H9 (cell line): ENCODE measurements at regions not wholly inside any gene's neighbourhood (a gene's known extent, or its start where the extent isn't known, plus 50 kb on each side); places are given as distances from the start of the nearest gene placed in this dataset.

Experiments used
- DNase-seq: peaks from one replicate; pipeline ENCODE4 v3.0.0-alpha.2; 2017
- H2AFZ ChIP-seq: one replicate; pipeline ENCODE4 v1.6.1; 2013; ENCODE audit warnings: mild to moderate bottlenecking, low read length, control low read depth, moderate library complexity
- H2AK5ac ChIP-seq: 2 replicates; pipeline ENCODE4 v1.6.1; 2013; ENCODE audit warnings: low read length, control low read depth, mixed read lengths; ENCODE audit not compliant: insufficient read length
- H2BK120ac ChIP-seq: one replicate; pipeline ENCODE4 v1.6.1; 2013; ENCODE audit warnings: low read depth, mild to moderate bottlenecking, low read length, control low read depth, inconsistent platforms; ENCODE audit not compliant: poor library complexity, severe bottlenecking
- H2BK12ac ChIP-seq: 2 replicates; pipeline ENCODE4 v1.6.1; 2013; ENCODE audit warnings: low read length, control low read depth, mixed read lengths, low read depth; ENCODE audit not compliant: insufficient read length
- H2BK15ac ChIP-seq: 2 replicates; pipeline ENCODE4 v1.6.1; 2013; ENCODE audit warnings: low read depth, low read length, control low read depth
- H2BK20ac ChIP-seq: one replicate; pipeline ENCODE4 v1.6.1; 2013; ENCODE audit warnings: low read depth, mild to moderate bottlenecking, low read length, control low read depth, inconsistent platforms; ENCODE audit not compliant: poor library complexity, severe bottlenecking
- H2BK5ac ChIP-seq: 2 replicates; pipeline ENCODE4 v1.6.1; 2013; ENCODE audit warnings: low read length, control low read depth, mixed read lengths; ENCODE audit not compliant: insufficient read length
- H3K14ac ChIP-seq: 2 replicates; pipeline ENCODE4 v1.6.1; 2013; ENCODE audit warnings: low read length, control low read depth; ENCODE audit not compliant: insufficient read depth
- H3K18ac ChIP-seq: 2 replicates; pipeline ENCODE4 v1.6.1; 2013; ENCODE audit warnings: low read depth, mild to moderate bottlenecking, mixed read lengths, low read length, control low read depth; ENCODE audit not compliant: insufficient read length
- H3K23ac ChIP-seq: 2 replicates; pipeline ENCODE4 v1.6.1; 2013; ENCODE audit warnings: low read length, control low read depth, mixed read lengths, low read depth; ENCODE audit not compliant: insufficient read length
- H3K23me2 ChIP-seq: 2 replicates; pipeline ENCODE4 v1.6.1; 2013; ENCODE audit warnings: low read depth, mild to moderate bottlenecking, mixed read lengths, low read length, control low read depth; ENCODE audit not compliant: insufficient read length, poor library complexity, severe bottlenecking
- H3K27ac ChIP-seq: 2 replicates; pipeline ENCODE4 v1.5.1; 2013; ENCODE audit warnings: low read length, control low read depth, mixed read lengths, low read depth; ENCODE audit not compliant: insufficient read length
- H3K27me3 ChIP-seq: 2 replicates; pipeline ENCODE4 v1.6.1; 2013; ENCODE audit warnings: low read length, control low read depth, inconsistent platforms; ENCODE audit not compliant: insufficient read depth
- H3K4ac ChIP-seq: 2 replicates; pipeline ENCODE4 v1.6.1; 2013; ENCODE audit warnings: low read depth, mild to moderate bottlenecking, control low read depth, inconsistent platforms, low read length, moderate library complexity
- H3K4me1 ChIP-seq: 2 replicates; pipeline ENCODE4 v1.6.1; 2013; ENCODE audit warnings: low read length, control low read depth, inconsistent platforms; ENCODE audit not compliant: insufficient read depth
- H3K4me2 ChIP-seq: 2 replicates; pipeline ENCODE4 v1.6.1; 2013; ENCODE audit warnings: low read length, control low read depth, mixed read lengths; ENCODE audit not compliant: insufficient read length, insufficient read depth
- H3K56ac ChIP-seq: 2 replicates; pipeline ENCODE4 v1.6.1; 2013; ENCODE audit warnings: low read depth, mild to moderate bottlenecking, mixed read lengths, low read length, control low read depth; ENCODE audit not compliant: insufficient read length
- H3K79me1 ChIP-seq: 2 replicates; pipeline ENCODE4 v1.6.1; 2013; ENCODE audit warnings: low read depth, mild to moderate bottlenecking, moderate library complexity, low read length, control low read depth, inconsistent platforms; ENCODE audit not compliant: insufficient read depth, poor library complexity, severe bottlenecking
- H3K79me2 ChIP-seq: 2 replicates; pipeline ENCODE4 v1.6.1; 2013; ENCODE audit warnings: low read length, control low read depth, inconsistent platforms; ENCODE audit not compliant: insufficient read depth
- H3K9ac ChIP-seq: 2 replicates; pipeline ENCODE4 v1.6.1; 2013; ENCODE audit warnings: low read length, control low read depth, mixed read lengths; ENCODE audit not compliant: insufficient read length; ENCODE audit errors: extremely low read depth
- H3K9me3 ChIP-seq: one replicate; pipeline ENCODE4 v1.6.1; 2013; ENCODE audit warnings: low read depth, low read length, inconsistent platforms; ENCODE audit not compliant: control insufficient read depth
- H3T11ph ChIP-seq: one replicate; pipeline ENCODE4 v1.6.1; 2013; ENCODE audit warnings: mild to moderate bottlenecking, low read length, control low read depth, inconsistent platforms
- H4K20me1 ChIP-seq: one replicate; pipeline ENCODE4 v1.6.1; 2013; ENCODE audit not compliant: control insufficient read depth, insufficient read length, insufficient read depth
- H4K5ac ChIP-seq: 2 replicates; pipeline ENCODE4 v1.6.1; 2013; ENCODE audit warnings: low read depth, mild to moderate bottlenecking, mixed read lengths, low read length, control low read depth; ENCODE audit not compliant: insufficient read length
- H4K8ac ChIP-seq: replicated peaks from 2 replicates; pipeline ENCODE4 v1.6.1; 2013; ENCODE audit warnings: low read length, control low read depth, mixed read lengths, low read depth; ENCODE audit not compliant: insufficient read length
- H4K91ac ChIP-seq: 2 replicates; pipeline ENCODE4 v1.6.1; 2013; ENCODE audit warnings: low read depth, mild to moderate bottlenecking, moderate library complexity, mixed read lengths, low read length, control low read depth; ENCODE audit not compliant: insufficient read length
- H3K27ac Mint-ChIP-seq, 3 experiments: 2 replicates in 2 of 3; 3 replicates in 1 of 3; pipeline ENCODE4 v1.8.0; 2020 to 2021; ENCODE audit warnings: mixed read lengths in 3 of 3, mild to moderate bottlenecking in 1 of 3, moderate library complexity in 1 of 3
- H3K27me3 Mint-ChIP-seq: 2 replicates; pipeline ENCODE4 v1.8.0; 2021; ENCODE audit warnings: low read depth, mild to moderate bottlenecking, moderate library complexity, mixed read lengths
- H3K36me3 Mint-ChIP-seq, 3 experiments: 2 replicates in 2 of 3; 3 replicates in 1 of 3; pipeline ENCODE4 v1.8.0; 2020 to 2021; ENCODE audit warnings: low read depth in 3 of 3, mixed read lengths in 3 of 3; ENCODE audit not compliant: insufficient read depth in 1 of 3
- H3K4me1 Mint-ChIP-seq, 2 experiments: 2 replicates each; pipeline ENCODE4 v1.8.0; 2020; ENCODE audit warnings: mixed read lengths in 2 of 2
- H3K4me3 Mint-ChIP-seq, 2 experiments: 2 replicates in 1 of 2; 3 replicates in 1 of 2; pipeline ENCODE4 v1.8.0; 2020 to 2021; ENCODE audit warnings: mild to moderate bottlenecking in 2 of 2, mixed read lengths in 2 of 2, moderate library complexity in 1 of 2
- H3K9me3 Mint-ChIP-seq, 2 experiments: 2 replicates in 1 of 2; 3 replicates in 1 of 2; pipeline ENCODE4 v1.8.0; 2020; ENCODE audit warnings: mild to moderate bottlenecking in 2 of 2, mixed read lengths in 2 of 2, moderate library complexity in 1 of 2
- WGBS: extraction: QIAGEN DNeasy Blood & Tissue Kit; methylation state at CpG from one replicate; pipeline ENCODE4 v1.1.7; 2013; ENCODE audit warnings: missing lambda C conversion rate, low lambda C conversion rate, mixed read lengths; ENCODE audit not compliant: insufficient read length; ENCODE audit errors: extremely low coverage; 5-methylcytosine and 5-hydroxymethylcytosine counted together
- TF ChIP-seq, protein P1 (sequence below): fragments of 200-600 bp; sonication (generic); conservative IDR thresholded peaks from 3 replicates; pipeline ENCODE4 v1.8.0; 2021; ENCODE audit warnings: antibody characterized with exemption, mild to moderate bottlenecking

DNA sequence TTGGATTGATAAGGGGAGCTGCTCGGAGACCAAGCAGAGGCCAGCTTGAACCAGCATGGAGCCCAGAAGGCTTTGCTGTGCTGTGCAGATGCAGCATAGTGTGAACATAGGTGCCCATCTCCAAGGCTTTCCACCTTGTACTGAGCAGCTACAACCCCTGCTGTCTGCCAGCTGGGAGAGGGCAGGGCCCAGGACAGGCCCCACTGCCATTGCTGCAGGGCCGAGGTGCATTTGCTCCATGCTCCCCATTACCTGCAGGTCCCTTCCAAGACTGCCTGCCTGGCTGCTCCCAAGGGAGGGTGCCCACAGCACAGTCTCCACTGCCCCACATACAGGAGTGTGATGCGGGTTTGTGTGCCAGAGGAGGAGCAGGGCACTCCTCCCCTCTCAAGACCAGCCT is 1016.0 kb upstream of the INTU start:
- Histone ChIP-seq H3K56ac (no peak overlapping the region), H3K4me2 (no peak overlapping the region), H4K20me1 (no peaks in the 10 kb centered on the region), H3K14ac (no peak overlapping the region), H3K4ac (no peak overlapping the region), H4K91ac (no peak overlapping the region), H3K23ac (no peak overlapping the region), H3K27ac (no peak overlapping the region), H2BK5ac (no peak overlapping the region), H3K18ac (no peak overlapping the region), H2AFZ (no peak overlapping the region), H3K27me3 (no peaks in the 10 kb centered on the region), H3K9ac (no peak overlapping the region), H2BK120ac (no peak overlapping the region), H3K9me3 (no peaks in the 10 kb centered on the region), H2BK20ac (no peak overlapping the region), H4K8ac (no peak overlapping the region), H2AK5ac (no peak overlapping the region), H4K5ac (no peak overlapping the region), H3K4me1 (no peaks in the 10 kb centered on the region), H3K79me1 (no peaks in the 10 kb centered on the region), H2BK15ac (no peak overlapping the region), H3K23me2 (no peaks in the 10 kb centered on the region), H2BK12ac (no peak overlapping the region), H3K79me2 (no peaks in the 10 kb centered on the region), H3T11ph (no peak overlapping the region)
- peaks cover 7 to 13% of the 10 kb centered on the region in 2 experiments for H3K4me1 Mint-ChIP-seq
- no peak for DNase-seq
- H3K36me3 Mint-ChIP-seq: peaks cover 4 to 25% (median 7%) of the 10 kb centered on the region in 3 experiments; a peak in 6 of 7 replicates
- TF ChIP-seq, protein P1, sequence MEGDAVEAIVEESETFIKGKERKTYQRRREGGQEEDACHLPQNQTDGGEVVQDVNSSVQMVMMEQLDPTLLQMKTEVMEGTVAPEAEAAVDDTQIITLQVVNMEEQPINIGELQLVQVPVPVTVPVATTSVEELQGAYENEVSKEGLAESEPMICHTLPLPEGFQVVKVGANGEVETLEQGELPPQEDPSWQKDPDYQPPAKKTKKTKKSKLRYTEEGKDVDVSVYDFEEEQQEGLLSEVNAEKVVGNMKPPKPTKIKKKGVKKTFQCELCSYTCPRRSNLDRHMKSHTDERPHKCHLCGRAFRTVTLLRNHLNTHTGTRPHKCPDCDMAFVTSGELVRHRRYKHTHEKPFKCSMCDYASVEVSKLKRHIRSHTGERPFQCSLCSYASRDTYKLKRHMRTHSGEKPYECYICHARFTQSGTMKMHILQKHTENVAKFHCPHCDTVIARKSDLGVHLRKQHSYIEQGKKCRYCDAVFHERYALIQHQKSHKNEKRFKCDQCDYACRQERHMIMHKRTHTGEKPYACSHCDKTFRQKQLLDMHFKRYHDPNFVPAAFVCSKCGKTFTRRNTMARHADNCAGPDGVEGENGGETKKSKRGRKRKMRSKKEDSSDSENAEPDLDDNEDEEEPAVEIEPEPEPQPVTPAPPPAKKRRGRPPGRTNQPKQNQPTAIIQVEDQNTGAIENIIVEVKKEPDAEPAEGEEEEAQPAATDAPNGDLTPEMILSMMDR: no peak
- no peaks in the 10 kb centered on the region for H3K27me3 Mint-ChIP-seq
- no peak overlapping the region for H3K27ac Mint-ChIP-seq
- no peak overlapping the region for H3K4me3 Mint-ChIP-seq
- no CpG with 5 or more reads among the region's 3 CpGs for WGBS
- peaks cover 16 to 20% of the 10 kb centered on the region in 2 experiments for H3K9me3 Mint-ChIP-seq
